Nephron (organoid): ENCODE measurements at regions not wholly inside any gene's neighbourhood (a gene's known extent, or its start where the extent isn't known, plus 50 kb on each side); places are given as distances from the start of the nearest gene placed in this dataset.
A peak's percentile ranks its signal among the peaks of the same experiment; 100 is the strongest.

Source experiments
- H3K27ac Mint-ChIP-seq, 3 experiments: 2 replicates each; pipeline ENCODE4 v1.8.0; 2020; ENCODE audit warnings: mixed read lengths in 3 of 3, mild to moderate bottlenecking in 2 of 3, moderate library complexity in 1 of 3
- H3K27me3 Mint-ChIP-seq: 2 replicates; pipeline ENCODE4 v1.8.0; 2021; ENCODE audit warnings: low read depth, mild to moderate bottlenecking, moderate library complexity, mixed read lengths
- H3K36me3 Mint-ChIP-seq: 2 replicates; pipeline ENCODE4 v1.8.0; 2020; ENCODE audit warnings: low read depth, mixed read lengths
- H3K4me1 Mint-ChIP-seq: 2 replicates; pipeline ENCODE4 v1.8.0; 2020; ENCODE audit warnings: mixed read lengths
- H3K4me3 Mint-ChIP-seq, 3 experiments: 2 replicates each; pipeline ENCODE4 v1.8.0; 2020; ENCODE audit warnings: mild to moderate bottlenecking in 3 of 3, mixed read lengths in 3 of 3, moderate library complexity in 2 of 3
- H3K9me3 Mint-ChIP-seq: 2 replicates; pipeline ENCODE4 v1.8.0; 2020; ENCODE audit warnings: mixed read lengths
- CTCF ChIP-seq, 3 experiments: fragments of 200-600 bp; sonication (generic); IDR thresholded peaks; one replicate each; pipeline ENCODE4 v1.5.0; 2021; ENCODE audit warnings: antibody characterized with exemption in 3 of 3; ENCODE audit not compliant: unreplicated experiment in 3 of 3

GRCh38 chr12:125890971-125891370 is 825.7 kb downstream of the AACS start:
- peak overlapping the region in 1 of 3 experiments; percentile 33 for H3K27ac Mint-ChIP-seq
- TF ChIP-seq CTCF (IDR thresholded peaks at IDR 0.05; ENCODE audit: unreplicated experiment in 3 of 3) = no peak
- H3K27me3 Mint-ChIP-seq = no peaks in the 10 kb centered on the region
- H3K4me3 Mint-ChIP-seq = no peak overlapping the region
- H3K36me3 Mint-ChIP-seq = no peaks in the 10 kb centered on the region
- H3K9me3 Mint-ChIP-seq = no peaks in the 10 kb centered on the region
- H3K4me1 Mint-ChIP-seq = peaks cover 13% of the 10 kb centered on the region

GRCh38 chr12:125892276-125892675 is 827.0 kb downstream of the AACS start:
- Mint-ChIP-seq H3K36me3 (no peaks in the 10 kb centered on the region), H3K27ac (no peak overlapping the region), H3K4me3 (no peak overlapping the region), H3K27me3 (no peaks in the 10 kb centered on the region), H3K4me1 (peaks cover 13% of the 10 kb centered on the region), H3K9me3 (no peaks in the 10 kb centered on the region)
- TF ChIP-seq CTCF (IDR thresholded peaks at IDR 0.05; ENCODE audit: unreplicated experiment in 3 of 3) = no peak

GRCh38 chr12:125902991-125903390 is 837.8 kb downstream of the AACS start:
- Mint-ChIP-seq H3K9me3 (no peaks in the 10 kb centered on the region), H3K36me3 (no peaks in the 10 kb centered on the region), H3K27me3 (peaks cover 5% of the 10 kb centered on the region), H3K4me3 (no peak overlapping the region), H3K27ac (no peak overlapping the region), H3K4me1 (no peaks in the 10 kb centered on the region)
- TF ChIP-seq CTCF (IDR thresholded peaks at IDR 0.05; ENCODE audit: unreplicated experiment in 3 of 3) = no peak

- Mint-ChIP-seq H3K36me3 (no peaks in the 10 kb centered on the region), H3K27ac (no peak overlapping the region), H3K9me3 (no peaks in the 10 kb centered on the region), H3K4me1 (no peaks in the 10 kb centered on the region), H3K27me3 (no peaks in the 10 kb centered on the region), H3K4me3 (no peak overlapping the region)
- TF ChIP-seq CTCF (IDR thresholded peaks at IDR 0.05; ENCODE audit: unreplicated experiment in 3 of 3) = no peak
These were observed 842.1 kb downstream of the AACS start for GRCh38 chr12:125907351-125907750.

- Mint-ChIP-seq H3K36me3 (no peaks in the 10 kb centered on the region), H3K27ac (no peak overlapping the region), H3K4me1 (no peaks in the 10 kb centered on the region), H3K4me3 (no peak overlapping the region), H3K27me3 (peaks cover 7% of the 10 kb centered on the region), H3K9me3 (no peaks in the 10 kb centered on the region)
- TF ChIP-seq CTCF (IDR thresholded peaks at IDR 0.05; ENCODE audit: unreplicated experiment in 3 of 3) = no peak
These were observed 854.7 kb downstream of the AACS start for GRCh38 chr12:125919856-125920470.

GRCh38 chr12:125922330-125922729 is 857.1 kb downstream of the AACS start:
- no peaks in the 10 kb centered on the region for H3K4me1 Mint-ChIP-seq
- no peaks in the 10 kb centered on the region for H3K36me3 Mint-ChIP-seq
- peaks cover 7% of the 10 kb centered on the region for H3K27me3 Mint-ChIP-seq
- no peaks in the 10 kb centered on the region for H3K9me3 Mint-ChIP-seq
- no peak overlapping the region for H3K4me3 Mint-ChIP-seq
- peak overlapping the region in 1 of 3 experiments; percentile 18 for H3K27ac Mint-ChIP-seq
- no peak for TF ChIP-seq CTCF (IDR thresholded peaks at IDR 0.05; ENCODE audit: unreplicated experiment in 3 of 3)
